ENCODE measurements at regions not wholly inside any gene's neighbourhood (a gene's known extent, or its start where the extent isn't known, plus 50 kb on each side); places are given as distances from the start of the nearest gene placed in this dataset.

DNA sequence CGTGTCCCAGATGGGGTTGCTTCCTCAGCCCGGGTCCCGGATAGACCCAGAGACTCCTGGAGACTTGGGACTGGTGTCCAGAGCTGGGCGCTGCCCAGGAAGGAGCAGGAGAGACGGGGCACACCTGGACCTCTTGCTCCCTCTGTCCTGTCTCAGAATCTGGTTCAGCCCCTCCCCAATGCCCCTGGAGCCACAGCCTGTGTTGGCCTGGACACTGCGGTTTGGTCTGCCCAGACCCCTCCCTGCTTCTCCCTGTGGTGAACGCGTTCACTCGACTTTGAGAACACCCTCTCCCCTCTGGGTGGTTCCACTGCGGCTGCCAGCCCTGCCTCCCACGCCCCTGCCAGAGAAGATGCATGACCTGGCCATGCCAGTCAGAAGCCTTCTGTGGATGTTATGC lies 111.1 kb downstream of the HMX1 start:
- H3K4me3 Mint-ChIP-seq: no peak overlapping the region
- H3K9me3 ChIP-seq (ENCODE audit: control insufficient read depth, low read length, poor library complexity, severe bottlenecking): no peaks in the 10 kb centered on the region
- H3K27ac Mint-ChIP-seq: no peak overlapping the region
- peaks cover 6% of the 10 kb centered on the region for H3K27me3 Mint-ChIP-seq
- H3K36me3 Mint-ChIP-seq (ENCODE audit: low read depth): no peaks in the 10 kb centered on the region
- H3K4me1 Mint-ChIP-seq: no peaks in the 10 kb centered on the region
- ATAC-seq (no peak), DNase-seq (no peak)

GRCh38 chr4:8759987-8760386 lies 111.7 kb downstream of the HMX1 start:
- Mint-ChIP-seq H3K4me1 (no peaks in the 10 kb centered on the region), H3K27ac (no peak overlapping the region), H3K36me3 (ENCODE audit: low read depth) (no peaks in the 10 kb centered on the region), H3K27me3 (peaks cover 5% of the 10 kb centered on the region), H3K4me3 (no peak overlapping the region)
- H3K9me3 ChIP-seq (ENCODE audit: control insufficient read depth, low read length, poor library complexity, severe bottlenecking): no peaks in the 10 kb centered on the region
- ATAC-seq (no peak), DNase-seq (no peak)

GRCh38 chr4:8756816-8757215 lies 114.8 kb downstream of the HMX1 start:
- no peak for ATAC-seq
- no peaks in the 10 kb centered on the region for H3K27me3 Mint-ChIP-seq
- no peaks in the 10 kb centered on the region for H3K9me3 ChIP-seq (ENCODE audit: control insufficient read depth, low read length, poor library complexity, severe bottlenecking)
- H3K27ac Mint-ChIP-seq: no peak overlapping the region
- H3K4me1 Mint-ChIP-seq: no peaks in the 10 kb centered on the region
- no peak for DNase-seq
- H3K36me3 Mint-ChIP-seq (ENCODE audit: low read depth): no peaks in the 10 kb centered on the region
- no peak overlapping the region for H3K4me3 Mint-ChIP-seq

DNA sequence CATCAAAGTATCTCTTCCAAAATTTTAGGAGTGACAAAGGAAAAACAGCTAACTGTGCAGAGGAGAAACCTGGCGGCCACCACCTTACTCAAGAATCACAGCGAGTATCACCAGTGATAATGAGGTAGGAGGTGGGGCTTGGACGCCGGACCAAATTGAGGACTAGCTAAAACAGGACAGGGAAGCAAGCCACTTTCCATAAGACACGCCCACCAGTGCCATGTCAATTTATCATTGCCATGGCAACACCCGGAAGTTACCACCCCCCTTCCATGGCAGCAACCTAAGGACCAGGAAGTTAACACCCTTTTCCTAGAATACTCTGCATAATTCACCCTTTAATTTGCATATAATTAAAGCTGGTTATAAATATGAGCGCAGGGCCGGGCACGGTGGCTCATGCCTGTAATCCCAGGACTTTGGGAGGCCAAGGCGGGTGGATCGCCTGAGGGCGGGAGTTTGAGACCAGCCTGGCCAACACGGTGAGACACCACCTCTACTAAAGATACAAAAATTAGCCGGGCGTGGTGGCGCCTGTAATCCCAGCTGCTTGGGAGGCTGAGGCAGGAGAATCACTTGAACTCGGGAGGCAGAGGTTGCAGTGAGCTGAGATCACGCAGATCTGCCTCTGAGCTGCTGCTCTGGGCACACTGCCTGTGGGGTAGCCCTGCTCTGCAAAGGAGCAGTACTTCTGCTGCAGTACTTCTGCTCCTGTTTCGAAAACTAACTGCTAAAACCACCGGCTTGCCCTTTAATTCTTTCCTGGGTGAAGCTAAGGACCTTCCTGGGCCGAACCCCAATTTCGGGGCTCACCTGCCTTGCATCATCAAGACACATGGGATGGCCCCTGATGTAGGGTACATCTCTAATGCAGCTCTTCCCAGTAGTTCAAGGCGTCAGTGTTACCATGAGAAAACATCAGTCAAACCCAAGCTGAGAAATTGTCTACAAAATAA lies 116.7 kb downstream of the HMX1 start:
- Mint-ChIP-seq H3K4me1 (no peaks in the 10 kb centered on the region), H3K4me3 (no peak overlapping the region), H3K27me3 (no peaks in the 10 kb centered on the region), H3K27ac (no peak overlapping the region), H3K36me3 (ENCODE audit: low read depth) (no peaks in the 10 kb centered on the region)
- ATAC-seq (no peak), DNase-seq (no peak)
- H3K9me3 ChIP-seq (ENCODE audit: control insufficient read depth, low read length, poor library complexity, severe bottlenecking): no peaks in the 10 kb centered on the region

GRCh38 chr4:8748236-8748575 lies 123.4 kb downstream of the HMX1 start:
- Mint-ChIP-seq H3K27me3 (no peaks in the 10 kb centered on the region), H3K4me3 (no peak overlapping the region), H3K36me3 (ENCODE audit: low read depth) (no peaks in the 10 kb centered on the region), H3K4me1 (no peaks in the 10 kb centered on the region), H3K27ac (no peak overlapping the region)
- H3K9me3 ChIP-seq (ENCODE audit: control insufficient read depth, low read length, poor library complexity, severe bottlenecking): no peaks in the 10 kb centered on the region
- DNase-seq (no peak), ATAC-seq (no peak)

DNA sequence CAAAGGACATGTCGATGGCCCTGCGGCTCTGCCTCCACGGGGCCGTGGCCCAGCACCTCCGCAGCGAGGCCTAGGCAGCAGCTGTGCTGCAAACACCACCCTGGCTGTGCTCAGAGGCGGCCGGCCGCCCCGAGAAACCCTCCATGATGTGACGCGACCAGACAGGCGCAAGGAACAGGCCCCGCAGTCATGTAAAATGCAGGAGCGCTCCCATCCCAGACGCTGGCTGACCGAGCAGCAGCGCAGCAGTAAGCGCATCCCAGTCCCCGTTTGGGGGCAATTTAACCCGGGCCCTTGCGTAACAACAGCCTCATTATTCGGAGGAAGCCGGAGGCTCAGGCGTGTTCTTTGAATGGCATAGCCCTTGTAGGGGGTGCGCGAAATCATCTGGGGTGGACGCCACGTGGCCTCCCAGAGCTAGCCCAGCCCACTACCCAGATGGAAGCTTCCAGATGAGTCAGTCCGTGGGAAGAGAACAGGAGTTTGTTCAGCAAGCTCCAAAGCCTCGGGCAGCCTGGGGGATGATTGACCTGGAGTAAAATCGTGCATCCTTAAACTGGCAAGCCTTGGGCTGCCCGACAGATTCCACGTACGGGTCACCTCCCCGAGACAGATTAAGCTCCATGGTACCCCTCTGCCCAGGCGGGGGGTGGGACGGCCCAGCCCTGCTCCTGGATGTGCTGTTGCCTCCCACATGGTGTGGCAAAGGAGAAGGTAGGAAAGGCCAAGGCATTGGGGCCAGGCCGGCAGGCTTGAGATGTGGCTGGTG lies 124.0 kb downstream of the HMX1 start:
- no peaks in the 10 kb centered on the region for H3K4me1 Mint-ChIP-seq
- no peaks in the 10 kb centered on the region for H3K27me3 Mint-ChIP-seq
- H3K36me3 Mint-ChIP-seq (ENCODE audit: low read depth): no peaks in the 10 kb centered on the region
- no peak overlapping the region for H3K27ac Mint-ChIP-seq
- no peaks in the 10 kb centered on the region for H3K9me3 ChIP-seq (ENCODE audit: control insufficient read depth, low read length, poor library complexity, severe bottlenecking)
- no peak for DNase-seq
- H3K4me3 Mint-ChIP-seq: no peak overlapping the region
- no peak for ATAC-seq

GRCh38 chr4:8746523-8747466 lies 124.8 kb downstream of the HMX1 start:
- no peak overlapping the region for H3K27ac Mint-ChIP-seq
- ATAC-seq (no peak), DNase-seq (no peak)
- H3K4me3 Mint-ChIP-seq: no peak overlapping the region
- no peaks in the 10 kb centered on the region for H3K4me1 Mint-ChIP-seq
- H3K9me3 ChIP-seq (ENCODE audit: control insufficient read depth, low read length, poor library complexity, severe bottlenecking): no peaks in the 10 kb centered on the region
- no peaks in the 10 kb centered on the region for H3K36me3 Mint-ChIP-seq (ENCODE audit: low read depth)
- no peaks in the 10 kb centered on the region for H3K27me3 Mint-ChIP-seq

DNA sequence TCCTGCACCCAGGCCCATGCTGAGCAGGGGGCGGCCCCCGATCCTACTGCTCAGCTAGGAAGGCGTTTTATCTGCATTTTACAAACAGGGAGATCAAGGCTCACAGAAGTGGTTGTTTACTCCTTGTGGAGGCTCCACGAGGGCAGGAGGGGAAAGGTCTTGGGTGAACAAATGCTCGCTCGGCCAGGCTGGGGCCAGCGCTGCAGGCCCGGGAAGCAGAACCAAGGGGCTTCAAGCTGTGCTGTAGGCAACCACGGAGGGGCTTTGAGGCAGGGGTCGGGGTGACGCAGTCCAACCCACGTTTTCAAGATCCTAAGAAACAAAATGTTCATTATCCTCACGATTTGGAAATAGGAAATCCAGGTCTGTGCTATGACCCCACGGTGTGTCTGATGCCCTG lies 125.8 kb downstream of the HMX1 start:
- Mint-ChIP-seq H3K27ac (no peak overlapping the region), H3K4me1 (no peaks in the 10 kb centered on the region), H3K36me3 (ENCODE audit: low read depth) (no peaks in the 10 kb centered on the region), H3K27me3 (no peaks in the 10 kb centered on the region), H3K4me3 (no peak overlapping the region)
- DNase-seq: no peak
- H3K9me3 ChIP-seq (ENCODE audit: control insufficient read depth, low read length, poor library complexity, severe bottlenecking): no peaks in the 10 kb centered on the region
- no peak for ATAC-seq

DNA sequence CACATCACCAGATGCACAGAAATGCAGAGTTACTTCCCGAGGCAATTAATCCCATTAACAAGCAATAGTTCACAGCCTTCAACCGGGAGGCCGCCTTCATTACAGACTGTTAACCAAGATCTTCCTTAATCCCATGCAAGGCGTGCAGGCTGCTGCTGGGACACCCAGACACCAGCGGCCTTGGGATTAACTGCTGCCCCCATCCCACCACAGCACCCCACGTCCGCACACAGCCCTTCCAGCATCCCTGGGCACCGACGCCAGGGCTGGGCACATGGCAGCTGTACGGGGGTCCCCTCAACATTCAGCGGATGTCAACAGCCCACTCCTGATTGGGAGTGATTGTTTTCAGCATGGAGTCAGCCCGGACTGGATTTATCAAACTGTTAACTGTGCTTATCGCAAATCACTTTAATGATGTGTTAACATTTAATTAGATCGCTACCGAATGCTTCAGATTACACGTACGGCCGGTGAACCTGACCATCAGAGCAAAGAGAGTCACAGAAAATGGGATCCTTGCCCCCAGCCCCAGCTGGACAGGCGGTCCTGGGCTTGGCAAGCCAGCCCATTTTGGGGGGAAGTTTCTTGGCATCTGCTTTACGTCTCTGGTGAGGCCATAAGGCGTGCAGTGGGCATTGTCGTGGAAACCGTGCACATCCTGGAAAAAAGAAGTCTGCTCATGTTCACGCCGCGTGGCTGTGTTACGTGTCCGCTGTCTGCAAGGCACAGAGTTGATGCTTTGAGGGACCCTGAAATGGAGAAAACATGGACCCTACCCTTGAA lies 126.4 kb downstream of the HMX1 start:
- Mint-ChIP-seq H3K27ac (no peak overlapping the region), H3K27me3 (no peaks in the 10 kb centered on the region), H3K4me3 (no peak overlapping the region), H3K4me1 (no peaks in the 10 kb centered on the region), H3K36me3 (ENCODE audit: low read depth) (no peaks in the 10 kb centered on the region)
- DNase-seq (no peak), ATAC-seq (no peak)
- no peaks in the 10 kb centered on the region for H3K9me3 ChIP-seq (ENCODE audit: control insufficient read depth, low read length, poor library complexity, severe bottlenecking)

GRCh38 chr4:8744083-8744805 lies 127.4 kb downstream of the HMX1 start:
- Mint-ChIP-seq H3K4me3 (no peak overlapping the region), H3K4me1 (no peaks in the 10 kb centered on the region), H3K27ac (no peak overlapping the region), H3K27me3 (no peaks in the 10 kb centered on the region), H3K36me3 (ENCODE audit: low read depth) (no peaks in the 10 kb centered on the region)
- H3K9me3 ChIP-seq (ENCODE audit: control insufficient read depth, low read length, poor library complexity, severe bottlenecking): no peaks in the 10 kb centered on the region
- ATAC-seq: no peak
- DNase-seq: no peak

DNA sequence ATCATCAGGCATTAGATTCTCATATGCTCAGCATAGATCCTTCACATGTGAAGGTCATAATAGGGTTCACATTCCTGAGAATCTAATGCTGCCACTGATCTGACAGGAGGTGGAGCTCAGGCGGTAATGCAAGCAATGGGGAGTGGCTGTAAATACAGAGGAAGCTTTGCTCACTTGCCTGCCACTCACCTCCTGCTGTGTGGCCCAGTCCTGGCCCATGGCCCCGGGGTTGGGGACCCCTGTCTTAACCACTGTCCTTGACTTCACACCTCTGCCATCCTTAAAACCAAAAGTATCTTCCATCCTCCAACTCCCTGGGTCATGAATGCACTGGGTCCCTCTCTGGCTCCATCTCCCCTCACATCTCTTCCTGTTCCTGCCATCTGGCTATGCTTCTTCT lies 129.1 kb downstream of the HMX1 start:
- Mint-ChIP-seq H3K4me3 (no peak overlapping the region), H3K27ac (no peak overlapping the region), H3K4me1 (no peaks in the 10 kb centered on the region), H3K27me3 (no peaks in the 10 kb centered on the region), H3K36me3 (ENCODE audit: low read depth) (no peaks in the 10 kb centered on the region)
- ATAC-seq (no peak), DNase-seq (no peak)
- no peaks in the 10 kb centered on the region for H3K9me3 ChIP-seq (ENCODE audit: control insufficient read depth, low read length, poor library complexity, severe bottlenecking)
